Activated naive CD4-positive, alpha-beta T cell treated with anti-CD3 and anti-CD28 coated beads, Interleukin-2, amount 50 U/mL, for 72 hours (primary cell): ENCODE measurements at regions not wholly inside any gene's neighbourhood (a gene's known extent, or its start where the extent isn't known, plus 50 kb on each side); places are given as distances from the start of the nearest gene placed in this dataset.
"Not testable (repeated sequence)": the region's sequence is repeated elsewhere in the genome, so short reads cannot be mapped to it uniquely, and the experiment has no call there.

Experiments used
- ATAC-seq, 2 donors: fragments of 150-1000 bp; cut with Tn5 transposase; 2 replicates each; pipeline ENCODE4 v1.10.0; 2021; ENCODE audit warnings: mild to moderate bottlenecking in 2 of 2, moderate library complexity in 2 of 2
- DNase-seq, 2 donors: peaks; one replicate each; pipeline ENCODE4 v3.0.0; 2021 to 2022; ENCODE audit warnings: low spot score in 2 of 2
- H3K27ac Mint-ChIP-seq, 2 donors: one replicate each; pipeline ENCODE4 v1.8.0; 2022; ENCODE audit warnings: mild to moderate bottlenecking in 2 of 2, mixed read lengths in 2 of 2
- H3K36me3 Mint-ChIP-seq, 2 donors: one replicate each; pipeline ENCODE4 v1.8.0; 2022; ENCODE audit warnings: mixed read lengths in 2 of 2
- H3K9me3 Mint-ChIP-seq, 2 donors: one replicate each; pipeline ENCODE4 v1.8.0; 2022; ENCODE audit warnings: mixed read lengths in 2 of 2

GRCh38 chrX:15043538-15043937, 170.3 kb downstream of the MOSPD2 start:
- Mint-ChIP-seq H3K36me3 (no peaks in the 10 kb centered on the region), H3K27ac (no peak overlapping the region), H3K9me3 (no peaks in the 10 kb centered on the region)
- no peak for DNase-seq
- ATAC-seq: peak in 1 of 2 donors; percentile 57

- DNase-seq (no peak), ATAC-seq (peak; percentile 49 to 90)
- no peak overlapping the region for H3K27ac Mint-ChIP-seq
- no peaks in the 10 kb centered on the region for H3K9me3 Mint-ChIP-seq
- H3K36me3 Mint-ChIP-seq: no peaks in the 10 kb centered on the region
Observed at GRCh38 chrX:15033917-15034316, 160.7 kb downstream of the MOSPD2 start.

GRCh38 chrX:15017491-15017890, 144.3 kb downstream of the MOSPD2 start:
- ATAC-seq: no peak
- H3K36me3 Mint-ChIP-seq: no peaks in the 10 kb centered on the region
- H3K27ac Mint-ChIP-seq: no peak overlapping the region
- no peaks in the 10 kb centered on the region for H3K9me3 Mint-ChIP-seq
- no peak for DNase-seq

GRCh38 chrX:15016051-15016450, 142.8 kb downstream of the MOSPD2 start:
- H3K36me3 Mint-ChIP-seq: no peaks in the 10 kb centered on the region
- no peak overlapping the region for H3K27ac Mint-ChIP-seq
- DNase-seq (no peak), ATAC-seq (peak in 1 of 2 donors; percentile 74)
- H3K9me3 Mint-ChIP-seq: no peaks in the 10 kb centered on the region

GRCh38 chrX:15014281-15014680, 141.1 kb downstream of the MOSPD2 start:
- no peak for DNase-seq
- Mint-ChIP-seq H3K27ac (no peak overlapping the region), H3K36me3 (no peaks in the 10 kb centered on the region), H3K9me3 (no peaks in the 10 kb centered on the region)
- ATAC-seq: no peak

GRCh38 chrX:15013461-15013860, 140.2 kb downstream of the MOSPD2 start:
- no peaks in the 10 kb centered on the region for H3K9me3 Mint-ChIP-seq
- no peak for DNase-seq
- H3K36me3 Mint-ChIP-seq: no peaks in the 10 kb centered on the region
- ATAC-seq: no peak
- no peak overlapping the region for H3K27ac Mint-ChIP-seq

- no peak overlapping the region for H3K27ac Mint-ChIP-seq
- no peak for DNase-seq
- no peaks in the 10 kb centered on the region for H3K9me3 Mint-ChIP-seq
- no peak for ATAC-seq
- H3K36me3 Mint-ChIP-seq: no peaks in the 10 kb centered on the region
Observed at GRCh38 chrX:14997271-14997670, 124.0 kb downstream of the MOSPD2 start.

- DNase-seq, H3K36me3 Mint-ChIP-seq, H3K27ac Mint-ChIP-seq, H3K9me3 Mint-ChIP-seq, ATAC-seq: not testable (repeated sequence)
Observed at GRCh38 chrX:14984425-14984824, 111.2 kb downstream of the MOSPD2 start.
